ENCODE measurements at regions not wholly inside any gene's neighbourhood (a gene's known extent, or its start where the extent isn't known, plus 50 kb on each side); places are given as distances from the start of the nearest gene placed in this dataset.

GRCh38 chr18:42586601-42587000 is 528.9 kb downstream of the RIT2 start:
- Mint-ChIP-seq H3K4me3 (ENCODE audit: unreplicated experiment) (no peak overlapping the region), H3K36me3 (ENCODE audit: insufficient read depth, unreplicated experiment) (no peaks in the 10 kb centered on the region), H3K9me3 (ENCODE audit: unreplicated experiment) (no peaks in the 10 kb centered on the region), H3K27me3 (ENCODE audit: insufficient read depth, unreplicated experiment) (peaks cover 39% of the 10 kb centered on the region), H3K27ac (ENCODE audit: low read depth, unreplicated experiment) (no peak overlapping the region), H3K4me1 (ENCODE audit: insufficient read depth, unreplicated experiment) (no peaks in the 10 kb centered on the region)
- no TSS peak for BruUV-seq (replicated peaks)
- POLR2A ChIA-PET: no interaction called here
- no peak for DNase-seq (ENCODE audit: unreplicated experiment)
- intact Hi-C loops (cut with micrococcal nuclease): no loop called here
- no peak for TF ChIP-seq CTCF (IDR thresholded peaks at IDR 0.05; ENCODE audit: unreplicated experiment)
- CTCF ChIA-PET: interaction anchor here (1.2 to 3.0 kb wide), 3 partner anchors 8 to 533 kb away, joined by 3 to 18 read pairs (median 4); no protein-coding TSS in a partner anchor

- ChIA-PET CTCF (interaction anchor here (0.8 to 1.1 kb wide), 2 partner anchors 290 to 574 kb away, joined by 3 to 6 read pairs; no protein-coding TSS in a partner anchor), POLR2A (no interaction called here)
- H3K36me3 Mint-ChIP-seq (ENCODE audit: insufficient read depth, unreplicated experiment): no peaks in the 10 kb centered on the region
- no TSS peak for BruUV-seq (replicated peaks)
- no peak for DNase-seq (ENCODE audit: unreplicated experiment)
- TF ChIP-seq CTCF (IDR thresholded peaks at IDR 0.05; ENCODE audit: unreplicated experiment): no peak
- H3K9me3 Mint-ChIP-seq (ENCODE audit: unreplicated experiment): no peaks in the 10 kb centered on the region
- H3K4me3 Mint-ChIP-seq (ENCODE audit: unreplicated experiment): no peak overlapping the region
- H3K4me1 Mint-ChIP-seq (ENCODE audit: insufficient read depth, unreplicated experiment): no peaks in the 10 kb centered on the region
- H3K27me3 Mint-ChIP-seq (ENCODE audit: insufficient read depth, unreplicated experiment): peaks cover 33% of the 10 kb centered on the region
- no peak overlapping the region for H3K27ac Mint-ChIP-seq (ENCODE audit: low read depth, unreplicated experiment)
- intact Hi-C loops (cut with micrococcal nuclease): no loop called here
These were observed 526.7 kb downstream of the RIT2 start for GRCh38 chr18:42588786-42589185.

GRCh38 chr18:42604820-42605219 is 510.7 kb downstream of the RIT2 start:
- Mint-ChIP-seq H3K9me3 (ENCODE audit: unreplicated experiment) (peaks cover 7% of the 10 kb centered on the region), H3K27ac (ENCODE audit: low read depth, unreplicated experiment) (no peak overlapping the region), H3K36me3 (ENCODE audit: insufficient read depth, unreplicated experiment) (peaks cover 6% of the 10 kb centered on the region), H3K4me1 (ENCODE audit: insufficient read depth, unreplicated experiment) (no peaks in the 10 kb centered on the region), H3K4me3 (ENCODE audit: unreplicated experiment) (no peak overlapping the region), H3K27me3 (ENCODE audit: insufficient read depth, unreplicated experiment) (no peaks in the 10 kb centered on the region)
- POLR2A ChIA-PET: no interaction called here
- BruUV-seq (replicated peaks): no TSS peak
- no peak for DNase-seq (ENCODE audit: unreplicated experiment)
- intact Hi-C loops (cut with micrococcal nuclease): no loop called here
- no peak for TF ChIP-seq CTCF (IDR thresholded peaks at IDR 0.05; ENCODE audit: unreplicated experiment)
- CTCF ChIA-PET: interaction anchor here (0.6 to 1.3 kb wide), 5 partner anchors 9 to 967 kb away, joined by 3 read pairs; no protein-coding TSS in a partner anchor

GRCh38 chr18:42606886-42607495 is 508.5 kb downstream of the RIT2 start:
- Mint-ChIP-seq H3K4me3 (ENCODE audit: unreplicated experiment) (no peak overlapping the region), H3K36me3 (ENCODE audit: insufficient read depth, unreplicated experiment) (peaks cover 6% of the 10 kb centered on the region), H3K9me3 (ENCODE audit: unreplicated experiment) (peaks cover 7% of the 10 kb centered on the region), H3K27ac (ENCODE audit: low read depth, unreplicated experiment) (no peak overlapping the region), H3K27me3 (ENCODE audit: insufficient read depth, unreplicated experiment) (no peaks in the 10 kb centered on the region), H3K4me1 (ENCODE audit: insufficient read depth, unreplicated experiment) (no peaks in the 10 kb centered on the region)
- CTCF ChIA-PET: interaction anchor here (2.5 kb wide), 1 partner anchor 10 kb away, joined by 16 read pairs; no protein-coding TSS in a partner anchor
- TF ChIP-seq CTCF (IDR thresholded peaks at IDR 0.05; ENCODE audit: unreplicated experiment): no peak
- POLR2A ChIA-PET: no interaction called here
- BruUV-seq (replicated peaks): no TSS peak
- no peak for DNase-seq (ENCODE audit: unreplicated experiment)
- intact Hi-C loops (cut with micrococcal nuclease): no loop called here
